ENCODE measurements at regions not wholly inside any gene's neighbourhood (a gene's known extent, or its start where the extent isn't known, plus 50 kb on each side); places are given as distances from the start of the nearest gene placed in this dataset.

DNA sequence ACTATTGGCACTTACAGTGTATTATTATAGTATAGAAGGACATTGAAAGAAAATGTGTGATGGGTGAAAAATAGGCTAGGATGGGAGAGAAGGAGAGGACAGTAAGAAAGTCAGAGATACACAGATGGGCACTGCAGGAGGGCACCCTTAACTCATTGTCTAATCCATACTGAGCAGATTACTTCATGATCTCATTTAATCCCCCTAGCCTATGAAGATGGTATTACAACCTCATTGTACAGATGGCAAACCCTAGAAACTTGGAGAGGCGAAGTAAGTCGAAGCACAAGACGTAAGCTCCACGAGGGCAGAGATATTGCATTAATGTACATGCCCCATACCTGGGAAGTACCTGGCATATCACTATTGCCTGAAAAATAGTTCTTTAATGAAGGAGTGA is 346.9 kb upstream of the DAB1 start:
- no peak for FAIRE-seq

DNA sequence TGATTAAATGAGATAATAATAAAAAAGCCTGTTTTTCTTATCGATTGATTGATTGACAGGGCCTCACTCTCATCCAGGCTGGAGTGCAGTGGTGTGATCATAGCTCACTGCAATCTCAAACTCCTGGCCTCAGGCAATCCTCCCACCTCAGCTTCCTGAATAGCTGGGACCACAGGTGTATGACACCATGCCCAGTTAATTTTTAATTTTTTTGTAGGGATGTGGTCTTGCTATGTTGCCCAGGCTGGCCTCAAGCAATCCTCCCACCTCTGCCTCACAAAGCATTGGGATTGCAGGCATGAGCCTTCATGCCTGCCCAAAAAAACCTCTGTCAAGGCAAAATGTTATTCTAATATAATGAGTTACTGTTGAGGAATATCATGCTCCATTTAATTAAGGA is 346.4 kb upstream of the DAB1 start:
- no peaks in the 10 kb centered on the region for H3K9me3 ChIP-seq (ENCODE audit: control insufficient read depth in 2 of 3, insufficient read depth in 1 of 3, low read length in 3 of 3)
- no peak overlapping the region for H3K9ac ChIP-seq (ENCODE audit: low read length in 3 of 3)
- intact Hi-C loops (cut with DNase I): no loop called here
- no peak overlapping the region for H3K27ac ChIP-seq (ENCODE audit: low read depth in 2 of 2, low read length in 2 of 2)
- TF ChIP-seq, protein P1, sequence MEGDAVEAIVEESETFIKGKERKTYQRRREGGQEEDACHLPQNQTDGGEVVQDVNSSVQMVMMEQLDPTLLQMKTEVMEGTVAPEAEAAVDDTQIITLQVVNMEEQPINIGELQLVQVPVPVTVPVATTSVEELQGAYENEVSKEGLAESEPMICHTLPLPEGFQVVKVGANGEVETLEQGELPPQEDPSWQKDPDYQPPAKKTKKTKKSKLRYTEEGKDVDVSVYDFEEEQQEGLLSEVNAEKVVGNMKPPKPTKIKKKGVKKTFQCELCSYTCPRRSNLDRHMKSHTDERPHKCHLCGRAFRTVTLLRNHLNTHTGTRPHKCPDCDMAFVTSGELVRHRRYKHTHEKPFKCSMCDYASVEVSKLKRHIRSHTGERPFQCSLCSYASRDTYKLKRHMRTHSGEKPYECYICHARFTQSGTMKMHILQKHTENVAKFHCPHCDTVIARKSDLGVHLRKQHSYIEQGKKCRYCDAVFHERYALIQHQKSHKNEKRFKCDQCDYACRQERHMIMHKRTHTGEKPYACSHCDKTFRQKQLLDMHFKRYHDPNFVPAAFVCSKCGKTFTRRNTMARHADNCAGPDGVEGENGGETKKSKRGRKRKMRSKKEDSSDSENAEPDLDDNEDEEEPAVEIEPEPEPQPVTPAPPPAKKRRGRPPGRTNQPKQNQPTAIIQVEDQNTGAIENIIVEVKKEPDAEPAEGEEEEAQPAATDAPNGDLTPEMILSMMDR (IDR thresholded peaks at IDR 0.05; ENCODE audit: borderline replicate concordance, extremely low read depth, insufficient read depth): no peak
- no peaks in the 10 kb centered on the region for H3K4me1 ChIP-seq (ENCODE audit: control insufficient read depth in 2 of 3, insufficient read depth in 2 of 3, low read depth in 1 of 3, low read length in 3 of 3)
- FAIRE-seq (no peak), DNase-seq (no peak)
- no peak overlapping the region for H3K4me3 ChIP-seq (ENCODE audit: low read length in 3 of 3)
- no peaks in the 10 kb centered on the region for H3K27me3 ChIP-seq (ENCODE audit: control insufficient read depth, insufficient read depth, low read length)
- H3K36me3 ChIP-seq (ENCODE audit: control insufficient read depth in 2 of 3, insufficient read depth in 3 of 3, low read length in 3 of 3): no peaks in the 10 kb centered on the region

More for the DNA sequence above, 346.9 kb upstream of the DAB1 start:
- DNase-seq: no peak
- intact Hi-C loops (cut with DNase I): no loop called here
- Histone ChIP-seq H3K27me3 (ENCODE audit: control insufficient read depth, insufficient read depth, low read length) (no peaks in the 10 kb centered on the region), H3K4me3 (ENCODE audit: low read length in 3 of 3) (no peak overlapping the region), H3K9me3 (ENCODE audit: control insufficient read depth in 2 of 3, insufficient read depth in 1 of 3, low read length in 3 of 3) (no peaks in the 10 kb centered on the region), H3K27ac (ENCODE audit: low read depth in 2 of 2, low read length in 2 of 2) (no peak overlapping the region), H3K4me1 (ENCODE audit: control insufficient read depth in 2 of 3, insufficient read depth in 2 of 3, low read depth in 1 of 3, low read length in 3 of 3) (no peaks in the 10 kb centered on the region), H3K36me3 (ENCODE audit: control insufficient read depth in 2 of 3, insufficient read depth in 3 of 3, low read length in 3 of 3) (no peaks in the 10 kb centered on the region), H3K9ac (ENCODE audit: low read length in 3 of 3) (no peak overlapping the region)
- TF ChIP-seq, protein P1 (IDR thresholded peaks at IDR 0.05; ENCODE audit: borderline replicate concordance, extremely low read depth, insufficient read depth): no peak

DNA sequence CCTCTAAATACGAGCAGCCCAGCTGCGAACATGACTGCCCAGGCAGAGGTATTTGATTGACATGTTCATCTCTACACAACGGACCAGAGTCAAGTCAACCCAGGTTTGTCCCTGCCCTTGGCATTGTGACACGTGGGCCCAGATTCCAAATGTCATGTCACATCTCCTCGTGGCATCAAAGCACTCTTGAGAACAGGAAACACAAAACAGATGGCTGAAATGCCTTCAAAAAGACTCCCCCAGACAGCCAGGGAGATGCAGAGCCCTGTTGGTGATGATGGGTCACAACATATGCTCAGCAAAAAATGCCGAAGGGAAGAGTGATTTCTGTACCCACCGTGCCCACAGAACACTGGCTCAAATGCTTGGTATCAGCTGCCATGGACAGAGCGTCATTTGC is 337.8 kb upstream of the DAB1 start:
- Histone ChIP-seq H3K4me1 (ENCODE audit: control insufficient read depth in 2 of 3, insufficient read depth in 2 of 3, low read depth in 1 of 3, low read length in 3 of 3) (no peaks in the 10 kb centered on the region), H3K4me3 (ENCODE audit: low read length in 3 of 3) (no peak overlapping the region), H3K27me3 (ENCODE audit: control insufficient read depth, insufficient read depth, low read length) (no peaks in the 10 kb centered on the region), H3K9me3 (ENCODE audit: control insufficient read depth in 2 of 3, insufficient read depth in 1 of 3, low read length in 3 of 3) (no peaks in the 10 kb centered on the region), H3K9ac (ENCODE audit: low read length in 3 of 3) (no peak overlapping the region), H3K36me3 (ENCODE audit: control insufficient read depth in 2 of 3, insufficient read depth in 3 of 3, low read length in 3 of 3) (no peaks in the 10 kb centered on the region), H3K27ac (ENCODE audit: low read depth in 2 of 2, low read length in 2 of 2) (no peak overlapping the region)
- no peak for DNase-seq
- TF ChIP-seq, protein P1 (IDR thresholded peaks at IDR 0.05; ENCODE audit: borderline replicate concordance, extremely low read depth, insufficient read depth): no peak
- FAIRE-seq: no peak
- intact Hi-C loops (cut with DNase I): no loop called here

DNA sequence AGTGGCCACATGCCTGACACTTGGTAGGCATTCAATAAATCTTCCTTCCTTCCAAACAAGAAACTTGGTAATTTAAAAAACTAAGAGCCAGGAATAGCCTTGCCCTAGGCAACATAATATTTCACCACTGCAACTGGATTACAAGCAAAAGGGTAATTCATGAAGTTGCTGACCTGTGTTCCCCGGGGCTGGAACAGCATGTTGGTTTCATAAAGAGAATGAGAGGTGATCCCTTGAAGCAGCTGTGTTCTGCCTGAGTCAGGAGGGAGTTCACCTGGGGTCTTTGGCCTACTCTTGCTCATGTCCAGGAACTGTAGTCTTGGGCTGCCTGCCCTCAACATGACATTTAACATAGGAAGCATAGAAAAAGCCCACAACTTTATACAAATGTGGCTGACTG is 329.0 kb upstream of the DAB1 start:
- H3K9me3 ChIP-seq (ENCODE audit: control insufficient read depth in 2 of 3, insufficient read depth in 1 of 3, low read length in 3 of 3): no peaks in the 10 kb centered on the region
- TF ChIP-seq, protein P1 (IDR thresholded peaks at IDR 0.05; ENCODE audit: borderline replicate concordance, extremely low read depth, insufficient read depth): no peak
- H3K27me3 ChIP-seq (ENCODE audit: control insufficient read depth, insufficient read depth, low read length): no peaks in the 10 kb centered on the region
- no peak overlapping the region for H3K27ac ChIP-seq (ENCODE audit: low read depth in 2 of 2, low read length in 2 of 2)
- no peak for FAIRE-seq
- H3K9ac ChIP-seq (ENCODE audit: low read length in 3 of 3): no peak overlapping the region
- H3K36me3 ChIP-seq (ENCODE audit: control insufficient read depth in 2 of 3, insufficient read depth in 3 of 3, low read length in 3 of 3): no peaks in the 10 kb centered on the region
- H3K4me1 ChIP-seq (ENCODE audit: control insufficient read depth in 2 of 3, insufficient read depth in 2 of 3, low read depth in 1 of 3, low read length in 3 of 3): no peaks in the 10 kb centered on the region
- intact Hi-C loops (cut with DNase I): no loop called here
- no peak overlapping the region for H3K4me3 ChIP-seq (ENCODE audit: low read length in 3 of 3)
- no peak for DNase-seq
